Mesendoderm (in vitro differentiated cells): ENCODE measurements at regions not wholly inside any gene's neighbourhood (a gene's known extent, or its start where the extent isn't known, plus 50 kb on each side); places are given as distances from the start of the nearest gene placed in this dataset.

Experiments
- DNase-seq: peaks from one replicate; pipeline ENCODE4 v3.0.0; 2013
- H2AK5ac ChIP-seq: 2 replicates; pipeline ENCODE4 v1.6.1; 2013; ENCODE audit warnings: low read length, inconsistent platforms
- H2BK120ac ChIP-seq: 2 replicates; pipeline ENCODE4 v1.6.1; 2013; ENCODE audit warnings: low read depth, mild to moderate bottlenecking, low read length, moderate library complexity, mixed read lengths
- H2BK15ac ChIP-seq: replicated peaks from 2 replicates; pipeline ENCODE4 v1.6.1; 2013; ENCODE audit warnings: low read depth, mild to moderate bottlenecking, moderate library complexity
- H2BK5ac ChIP-seq: 2 replicates; pipeline ENCODE4 v1.6.1; 2013; ENCODE audit warnings: low read length, inconsistent platforms
- H3K18ac ChIP-seq: 2 replicates; pipeline ENCODE4 v1.6.1; 2013; ENCODE audit warnings: mild to moderate bottlenecking, low read length, mixed read lengths
- H3K23ac ChIP-seq: one replicate; pipeline ENCODE4 v1.6.1; 2013; ENCODE audit warnings: low read length
- H3K27ac ChIP-seq: 2 replicates; pipeline ENCODE4 v1.5.1; 2013; ENCODE audit warnings: low read depth, mild to moderate bottlenecking, inconsistent platforms, low read length, moderate library complexity
- H3K27me3 ChIP-seq: 2 replicates; pipeline ENCODE4 v1.6.1; 2013; ENCODE audit warnings: low read length, control low read depth, mild to moderate bottlenecking, inconsistent platforms; ENCODE audit not compliant: insufficient read depth, poor library complexity
- H3K36me3 ChIP-seq: 2 replicates; pipeline ENCODE4 v1.6.1; 2013; ENCODE audit warnings: low read length, inconsistent platforms; ENCODE audit not compliant: control insufficient read depth, insufficient read depth
- H3K4ac ChIP-seq: one replicate; pipeline ENCODE4 v1.6.1; 2013; ENCODE audit warnings: low read depth, mild to moderate bottlenecking, low read length, moderate library complexity
- H3K4me1 ChIP-seq: 2 replicates; pipeline ENCODE4 v1.6.1; 2013; ENCODE audit warnings: low read depth, low read length, inconsistent platforms; ENCODE audit not compliant: control insufficient read depth
- H3K4me2 ChIP-seq: 2 replicates; pipeline ENCODE4 v1.6.1; 2013; ENCODE audit warnings: low read length
- H3K4me3 ChIP-seq: 2 replicates; pipeline ENCODE4 v1.5.1; 2013; ENCODE audit warnings: mild to moderate bottlenecking, low read length
- H3K56ac ChIP-seq: one replicate; pipeline ENCODE4 v1.6.1; 2013; ENCODE audit warnings: low read length
- H3K79me1 ChIP-seq: 2 replicates; pipeline ENCODE4 v1.6.1; 2013; ENCODE audit warnings: low read length, inconsistent platforms
- H3K79me2 ChIP-seq: 2 replicates; pipeline ENCODE4 v1.6.1; 2013; ENCODE audit warnings: mild to moderate bottlenecking, low read length; ENCODE audit not compliant: control insufficient read depth, insufficient read depth
- H3K9ac ChIP-seq: 2 replicates; pipeline ENCODE4 v1.6.1; 2013; ENCODE audit warnings: low read length, inconsistent platforms
- H4K5ac ChIP-seq: one replicate; pipeline ENCODE4 v1.6.1; 2013; ENCODE audit warnings: low read length
- H4K8ac ChIP-seq: one replicate; pipeline ENCODE4 v1.6.1; 2013; ENCODE audit warnings: low read depth, mild to moderate bottlenecking, control low read depth, low read length, moderate library complexity
- WGBS: extraction: QIAGEN DNeasy Blood & Tissue Kit; methylation state at CpG from one replicate; pipeline ENCODE4 v1.1.7; 2013; ENCODE audit warnings: low lambda C conversion rate, missing lambda C conversion rate; ENCODE audit not compliant: insufficient coverage; ENCODE audit errors: extremely low coverage; 5-methylcytosine and 5-hydroxymethylcytosine counted together

DNA sequence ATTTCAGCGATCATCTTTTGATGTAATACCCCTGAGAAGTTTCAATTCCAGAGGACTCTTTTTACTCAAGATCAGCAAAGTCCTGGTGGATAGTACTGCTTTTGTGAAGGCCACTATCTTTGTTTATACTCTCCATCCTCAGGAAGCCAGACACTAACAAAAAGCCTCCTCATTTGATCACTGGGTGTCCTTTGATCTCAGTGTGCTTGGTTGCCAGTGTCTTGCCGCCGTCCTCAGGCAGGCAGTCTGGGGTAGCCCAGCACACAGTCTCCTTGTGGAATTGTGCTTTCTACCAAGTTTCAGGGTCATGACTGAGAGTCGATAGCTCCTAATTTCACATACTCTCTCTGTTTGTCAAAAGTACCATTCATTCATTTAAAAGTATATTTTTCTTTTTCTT is 762.2 kb downstream of the EFNB2 start:
- H3K9ac ChIP-seq, result no peak overlapping the region

DNA sequence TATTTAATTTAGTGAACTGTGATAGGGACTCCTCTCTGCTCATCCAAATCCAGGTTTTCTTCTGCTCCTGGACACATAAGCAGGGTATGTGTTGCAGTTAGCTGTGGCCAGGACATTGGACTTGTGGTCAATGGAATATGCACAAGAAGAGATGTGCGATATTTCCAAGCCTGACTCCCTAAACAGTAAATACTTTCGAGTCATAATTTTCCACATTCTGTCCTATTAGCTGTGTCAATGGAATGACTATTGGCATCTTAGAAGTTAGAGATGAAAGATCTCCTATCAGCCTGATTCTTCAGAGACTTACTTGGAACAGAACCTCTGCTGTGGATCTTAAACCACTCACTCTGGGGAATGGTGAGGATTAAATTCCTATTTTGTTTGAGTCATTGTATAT is 771.0 kb downstream of the EFNB2 start:
- Histone ChIP-seq H3K79me1 (no peaks in the 10 kb centered on the region), H3K79me2 (no peaks in the 10 kb centered on the region), H3K4me2 (no peak overlapping the region), H3K27ac (no peak overlapping the region), H3K23ac (no peak overlapping the region), H3K4ac (no peak overlapping the region), H3K56ac (no peak overlapping the region), H2BK120ac (no peak overlapping the region), H3K18ac (no peak overlapping the region), H3K27me3 (no peaks in the 10 kb centered on the region), H4K5ac (no peak overlapping the region), H2BK15ac (no peak overlapping the region), H2AK5ac (no peak overlapping the region), H3K4me3 (no peak overlapping the region), H3K9ac (no peak overlapping the region), H2BK5ac (no peak overlapping the region), H3K4me1 (no peaks in the 10 kb centered on the region), H3K36me3 (no peaks in the 10 kb centered on the region), H4K8ac (no peak overlapping the region)
- no peak for DNase-seq
- WGBS, result no CpG with 5 or more reads among the region's 2 CpGs

More for the DNA sequence above, 762.2 kb downstream of the EFNB2 start:
- H3K4me1 ChIP-seq, result peaks cover 6% of the 10 kb centered on the region
- no peak overlapping the region for H4K8ac ChIP-seq
- no peaks in the 10 kb centered on the region for H3K36me3 ChIP-seq
- H3K27ac ChIP-seq, result no peak overlapping the region
- no peak overlapping the region for H2AK5ac ChIP-seq
- H2BK5ac ChIP-seq, result no peak overlapping the region
- H2BK120ac ChIP-seq, result no peak overlapping the region
- WGBS, result no CpG with 5 or more reads among the region's 4 CpGs
- no peak overlapping the region for H4K5ac ChIP-seq
- H3K56ac ChIP-seq, result no peak overlapping the region
- H3K18ac ChIP-seq, result no peak overlapping the region
- no peak overlapping the region for H3K23ac ChIP-seq
- no peak overlapping the region for H3K4me3 ChIP-seq
- peak; percentile 75 for DNase-seq
- H3K4ac ChIP-seq, result no peak overlapping the region
- no peaks in the 10 kb centered on the region for H3K79me2 ChIP-seq
- H2BK15ac ChIP-seq, result no peak overlapping the region
- H3K79me1 ChIP-seq, result no peaks in the 10 kb centered on the region
- H3K27me3 ChIP-seq, result no peaks in the 10 kb centered on the region
- H3K4me2 ChIP-seq, result no peak overlapping the region

DNA sequence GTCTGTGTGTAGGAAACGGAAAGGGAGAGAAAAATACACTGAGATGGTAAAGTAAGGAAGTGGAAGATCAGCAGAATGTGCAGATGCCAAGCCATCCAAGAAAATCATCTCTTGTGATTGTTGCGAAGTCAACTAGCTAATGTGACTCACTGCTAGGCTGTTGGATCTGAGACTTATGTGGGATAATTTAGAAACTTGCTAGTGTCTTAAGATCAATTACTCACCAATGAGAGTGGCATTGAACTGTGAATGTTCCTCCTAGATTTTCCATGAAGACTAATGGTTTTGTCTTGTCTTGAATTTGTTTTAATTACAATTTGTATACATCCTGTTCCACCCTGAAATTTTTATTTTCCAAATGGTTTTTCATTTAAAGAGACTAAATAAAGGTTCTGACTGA is 771.6 kb downstream of the EFNB2 start:
- no peak overlapping the region for H3K56ac ChIP-seq
- no peaks in the 10 kb centered on the region for H3K36me3 ChIP-seq
- no CpG with 5 or more reads among the region's 2 CpGs for WGBS
- H3K23ac ChIP-seq, result no peak overlapping the region
- H3K18ac ChIP-seq, result no peak overlapping the region
- no peak overlapping the region for H4K5ac ChIP-seq
- no peak overlapping the region for H2BK120ac ChIP-seq
- H3K9ac ChIP-seq, result no peak overlapping the region
- DNase-seq, result no peak
- H2BK5ac ChIP-seq, result no peak overlapping the region
- no peaks in the 10 kb centered on the region for H3K79me2 ChIP-seq
- no peak overlapping the region for H2AK5ac ChIP-seq
- H3K4me2 ChIP-seq, result no peak overlapping the region
- H4K8ac ChIP-seq, result no peak overlapping the region
- H3K4me1 ChIP-seq, result no peaks in the 10 kb centered on the region
- no peak overlapping the region for H3K27ac ChIP-seq
- no peak overlapping the region for H3K4ac ChIP-seq
- no peaks in the 10 kb centered on the region for H3K27me3 ChIP-seq
- H3K4me3 ChIP-seq, result no peak overlapping the region
- no peak overlapping the region for H2BK15ac ChIP-seq
- no peaks in the 10 kb centered on the region for H3K79me1 ChIP-seq

DNA sequence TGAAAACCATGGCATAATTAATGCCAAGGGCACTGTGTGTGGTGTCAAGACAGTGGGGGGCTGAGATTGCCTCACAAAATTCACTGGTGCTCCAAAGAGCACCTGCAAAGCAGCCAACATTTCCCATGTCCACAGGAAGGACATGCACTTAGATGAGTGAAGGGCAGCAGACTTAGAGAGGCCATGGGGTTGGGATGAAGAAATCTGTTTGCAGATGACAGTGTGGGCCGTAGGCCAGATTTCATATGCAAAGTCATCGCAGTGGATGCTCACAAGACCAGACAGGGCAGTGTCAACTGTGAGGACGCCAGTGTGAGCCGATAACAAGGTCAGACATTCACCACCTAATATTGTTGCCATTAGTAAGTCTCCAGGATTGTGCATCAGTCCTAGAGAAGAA is 773.4 kb downstream of the EFNB2 start:
- Histone ChIP-seq H3K4me1 (no peaks in the 10 kb centered on the region), H3K36me3 (no peaks in the 10 kb centered on the region), H2BK15ac (no peak overlapping the region), H3K79me1 (no peaks in the 10 kb centered on the region), H2BK5ac (no peak overlapping the region), H2BK120ac (no peak overlapping the region), H3K27ac (no peak overlapping the region), H3K9ac (no peak overlapping the region), H3K27me3 (no peaks in the 10 kb centered on the region), H3K4me3 (no peak overlapping the region), H3K56ac (no peak overlapping the region), H4K5ac (no peak overlapping the region), H3K23ac (no peak overlapping the region), H3K4me2 (no peak overlapping the region), H4K8ac (no peak overlapping the region), H3K18ac (no peak overlapping the region), H3K4ac (no peak overlapping the region), H2AK5ac (no peak overlapping the region), H3K79me2 (no peaks in the 10 kb centered on the region)
- WGBS, result no CpG with 5 or more reads among the region's 4 CpGs
- DNase-seq, result no peak

DNA sequence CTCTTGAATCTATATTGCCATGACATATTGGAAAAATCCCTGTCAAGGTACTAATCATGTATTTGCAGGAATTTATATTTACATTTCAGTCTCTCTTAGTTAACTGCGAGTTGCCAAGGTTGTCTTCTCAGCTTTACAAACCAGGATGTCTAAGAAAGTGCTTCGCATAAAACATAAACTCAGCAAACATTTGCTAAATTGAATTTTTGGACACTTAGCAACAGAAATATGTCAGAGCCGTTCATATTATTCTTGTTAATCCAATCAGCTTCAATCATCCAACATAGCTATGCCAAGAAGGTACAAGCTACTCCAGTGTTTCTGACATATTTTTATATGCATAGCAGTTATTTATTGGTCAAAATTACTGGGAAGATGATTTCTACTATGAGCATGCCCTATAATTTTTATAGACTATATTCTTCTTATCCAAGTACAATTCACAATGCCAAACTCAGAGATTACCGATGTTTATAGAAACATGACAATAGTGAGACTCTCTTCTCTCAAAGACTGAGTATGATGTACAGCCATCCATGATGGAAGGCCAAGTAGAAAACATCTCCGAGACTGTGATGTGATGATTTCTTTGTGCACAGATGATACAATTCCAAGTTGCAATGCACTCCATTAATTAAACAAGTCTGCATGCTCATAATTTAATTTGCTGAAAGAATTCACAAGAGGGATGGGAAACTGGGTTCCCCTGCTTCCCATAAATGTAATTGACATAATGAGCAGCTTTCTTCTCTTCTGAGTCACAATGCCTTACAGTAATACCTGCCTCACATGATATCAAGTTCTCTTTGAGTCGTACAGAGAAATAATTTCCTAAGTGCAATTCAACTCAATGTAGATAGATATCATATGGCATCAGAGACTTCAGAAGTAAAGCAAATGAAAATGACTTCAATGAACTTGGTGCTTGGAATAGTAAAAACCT is 776.3 kb downstream of the EFNB2 start:
- WGBS, result no CpG with 5 or more reads among the region's 6 CpGs
- H3K79me2 ChIP-seq, result no peaks in the 10 kb centered on the region
- H3K4me1 ChIP-seq, result no peaks in the 10 kb centered on the region

More for the DNA sequence above, 776.3 kb downstream of the EFNB2 start:
- H3K23ac ChIP-seq, result no peak overlapping the region
- H2AK5ac ChIP-seq, result no peak overlapping the region
- H4K5ac ChIP-seq, result no peak overlapping the region
- H3K27me3 ChIP-seq, result no peaks in the 10 kb centered on the region
- no peak overlapping the region for H3K4ac ChIP-seq
- no peak overlapping the region for H4K8ac ChIP-seq
- no peak for DNase-seq
- no peaks in the 10 kb centered on the region for H3K79me1 ChIP-seq
- no peak overlapping the region for H2BK120ac ChIP-seq
- no peak overlapping the region for H3K9ac ChIP-seq
- no peak overlapping the region for H3K56ac ChIP-seq
- no peak overlapping the region for H2BK5ac ChIP-seq
- no peak overlapping the region for H3K18ac ChIP-seq
- no peak overlapping the region for H3K4me2 ChIP-seq
- no peak overlapping the region for H3K4me3 ChIP-seq
- no peak overlapping the region for H2BK15ac ChIP-seq
- H3K36me3 ChIP-seq, result no peaks in the 10 kb centered on the region
- no peak overlapping the region for H3K27ac ChIP-seq
